Ishikawa (cell line): ENCODE measurements at regions not wholly inside any gene's neighbourhood (a gene's known extent, or its start where the extent isn't known, plus 50 kb on each side); places are given as distances from the start of the nearest gene placed in this dataset.

Source experiments
- EP300 ChIP-seq: IDR thresholded peaks from 2 replicates; pipeline ENCODE4 v1.6.1; 2012; ENCODE audit warnings: borderline replicate concordance
- FOXM1 ChIP-seq: IDR thresholded peaks from 2 replicates; pipeline ENCODE4 v1.6.1; 2012; ENCODE audit warnings: low read depth, borderline replicate concordance
- RAD21 ChIP-seq: IDR thresholded peaks from 2 replicates; pipeline ENCODE4 v1.6.1; 2012; ENCODE audit warnings: low read depth
- TAF1 ChIP-seq: IDR thresholded peaks from 2 replicates; pipeline ENCODE4 v1.6.1; 2012; ENCODE audit warnings: low read depth, mild to moderate bottlenecking
- TCF12 ChIP-seq: IDR thresholded peaks from 2 replicates; pipeline ENCODE4 v1.6.1; 2012; ENCODE audit warnings: low read depth
- TEAD4 ChIP-seq: IDR thresholded peaks from 2 replicates; pipeline ENCODE4 v1.6.1; 2012
- TF ChIP-seq, protein P1 (sequence below): IDR thresholded peaks from 2 replicates; pipeline ENCODE4 v1.6.1; 2012; ENCODE audit warnings: low read depth, mild to moderate bottlenecking
- TF ChIP-seq, protein P2 (sequence below): IDR thresholded peaks from 2 replicates; pipeline ENCODE4 v1.6.1; 2012

DNA sequence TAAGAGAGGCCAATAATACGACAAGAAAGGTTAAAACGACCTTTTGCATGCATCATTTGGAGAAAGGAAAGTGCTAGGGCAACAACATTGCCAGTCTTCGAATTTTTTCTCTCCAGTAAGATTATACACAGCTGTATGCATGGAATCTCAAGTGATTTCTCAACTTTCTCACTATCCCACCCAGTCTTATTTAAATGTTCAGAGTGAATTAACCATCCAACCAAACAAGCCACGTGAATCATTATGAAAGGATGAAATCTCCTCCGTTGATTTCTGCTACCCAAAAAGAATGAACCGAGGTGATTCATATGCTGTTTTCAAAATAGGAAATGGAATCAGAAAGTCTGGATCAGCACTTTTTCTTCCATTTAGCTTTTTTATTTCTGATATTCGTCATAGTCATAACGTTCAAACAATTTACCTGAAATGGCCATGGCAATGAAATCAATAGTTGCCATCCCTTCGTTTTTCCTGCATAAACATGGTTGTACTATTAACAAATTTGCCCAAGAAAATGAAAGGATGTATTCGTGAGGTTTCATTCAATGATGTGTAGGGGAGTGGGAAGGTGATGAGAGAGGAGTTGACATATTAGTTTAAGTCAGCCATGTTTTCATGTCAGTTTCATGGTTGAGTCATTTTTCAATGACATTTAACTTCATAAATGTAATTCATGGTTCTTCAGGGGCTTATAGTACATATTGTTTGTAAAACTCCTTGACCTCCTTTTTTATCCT lies 170.9 kb upstream of the WWC1 start:
- TF ChIP-seq RAD21 = no peak
- no peak for TF ChIP-seq EP300
- TF ChIP-seq, protein P1, sequence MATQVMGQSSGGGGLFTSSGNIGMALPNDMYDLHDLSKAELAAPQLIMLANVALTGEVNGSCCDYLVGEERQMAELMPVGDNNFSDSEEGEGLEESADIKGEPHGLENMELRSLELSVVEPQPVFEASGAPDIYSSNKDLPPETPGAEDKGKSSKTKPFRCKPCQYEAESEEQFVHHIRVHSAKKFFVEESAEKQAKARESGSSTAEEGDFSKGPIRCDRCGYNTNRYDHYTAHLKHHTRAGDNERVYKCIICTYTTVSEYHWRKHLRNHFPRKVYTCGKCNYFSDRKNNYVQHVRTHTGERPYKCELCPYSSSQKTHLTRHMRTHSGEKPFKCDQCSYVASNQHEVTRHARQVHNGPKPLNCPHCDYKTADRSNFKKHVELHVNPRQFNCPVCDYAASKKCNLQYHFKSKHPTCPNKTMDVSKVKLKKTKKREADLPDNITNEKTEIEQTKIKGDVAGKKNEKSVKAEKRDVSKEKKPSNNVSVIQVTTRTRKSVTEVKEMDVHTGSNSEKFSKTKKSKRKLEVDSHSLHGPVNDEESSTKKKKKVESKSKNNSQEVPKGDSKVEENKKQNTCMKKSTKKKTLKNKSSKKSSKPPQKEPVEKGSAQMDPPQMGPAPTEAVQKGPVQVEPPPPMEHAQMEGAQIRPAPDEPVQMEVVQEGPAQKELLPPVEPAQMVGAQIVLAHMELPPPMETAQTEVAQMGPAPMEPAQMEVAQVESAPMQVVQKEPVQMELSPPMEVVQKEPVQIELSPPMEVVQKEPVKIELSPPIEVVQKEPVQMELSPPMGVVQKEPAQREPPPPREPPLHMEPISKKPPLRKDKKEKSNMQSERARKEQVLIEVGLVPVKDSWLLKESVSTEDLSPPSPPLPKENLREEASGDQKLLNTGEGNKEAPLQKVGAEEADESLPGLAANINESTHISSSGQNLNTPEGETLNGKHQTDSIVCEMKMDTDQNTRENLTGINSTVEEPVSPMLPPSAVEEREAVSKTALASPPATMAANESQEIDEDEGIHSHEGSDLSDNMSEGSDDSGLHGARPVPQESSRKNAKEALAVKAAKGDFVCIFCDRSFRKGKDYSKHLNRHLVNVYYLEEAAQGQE = no peak
- no peak for TF ChIP-seq TCF12
- TF ChIP-seq TAF1 = no peak
- TF ChIP-seq, protein P2, sequence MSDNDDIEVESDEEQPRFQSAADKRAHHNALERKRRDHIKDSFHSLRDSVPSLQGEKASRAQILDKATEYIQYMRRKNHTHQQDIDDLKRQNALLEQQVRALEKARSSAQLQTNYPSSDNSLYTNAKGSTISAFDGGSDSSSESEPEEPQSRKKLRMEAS = no peak
- TF ChIP-seq TEAD4 = no peak
- no peak for TF ChIP-seq FOXM1
